Peyer's patch (tissue), 4 donors: ENCODE measurements at regions not wholly inside any gene's neighbourhood (a gene's known extent, or its start where the extent isn't known, plus 50 kb on each side); places are given as distances from the start of the nearest gene placed in this dataset.

ENCODE experiments used
- DNase-seq, 3 donors: peaks; one replicate each; pipeline ENCODE4 v3.0.0-alpha.2; 2017 to 2019
- H3K27ac ChIP-seq, 4 donors: fragments of 200-600 bp; sonication (generic); one replicate each; pipeline ENCODE4 v1.5.1; 2016 to 2019
- H3K27me3 ChIP-seq, 2 donors: fragments of 200-600 bp; sonication (generic); one replicate each; pipeline ENCODE4 v1.5.1; 2019
- H3K36me3 ChIP-seq, 3 donors: fragments of 200-600 bp; sonication (generic); one replicate each; pipeline ENCODE4 v1.5.1; 2016 to 2019
- H3K4me1 ChIP-seq, 4 donors: fragments of 200-600 bp; sonication (generic); one replicate each; pipeline ENCODE4 v1.5.1; 2016 to 2019
- H3K4me3 ChIP-seq, 4 donors: fragments of 200-600 bp; sonication (generic); 1 replicate in 3 of 4; 2 replicates in 1 of 4; pipeline ENCODE4 v1.5.1; 2016 to 2019; ENCODE audit warnings: mild to moderate bottlenecking in 1 of 4
- H3K9me3 ChIP-seq, 4 donors: fragments of 200-600 bp; sonication (generic); one replicate each; pipeline ENCODE4 v1.5.1; 2016 to 2019; ENCODE audit warnings: mild to moderate bottlenecking in 1 of 4
- CTCF ChIP-seq, 6 experiments: fragments of 450-650 bp in 4 of 6; fragments of 200-600 bp in 2 of 6; sonication (generic) in 1 of 6; IDR thresholded peaks; one replicate each; pipeline ENCODE4 v1.5.1; 2017 to 2019; ENCODE audit warnings: antibody characterized with exemption in 6 of 6, mild to moderate bottlenecking in 3 of 6, moderate library complexity in 1 of 6
- POLR2A ChIP-seq, 2 donors: fragments of 450-650 bp; IDR thresholded peaks; one replicate each; pipeline ENCODE4 v1.5.1; 2017; ENCODE audit warnings: antibody characterized with exemption in 2 of 2, mild to moderate bottlenecking in 2 of 2, moderate library complexity in 2 of 2

GRCh38 chr5:110094548-110094947 lies 404.8 kb downstream of the MAN2A1 start:
- H3K27me3 ChIP-seq, result no peaks in the 10 kb centered on the region
- no peak for DNase-seq

GRCh38 chr5:110096419-110096818 lies 406.7 kb downstream of the MAN2A1 start:
- no peak for DNase-seq
- Histone ChIP-seq H3K27ac (no peak overlapping the region), H3K9me3 (no peaks in the 10 kb centered on the region), H3K4me1 (no peaks in the 10 kb centered on the region), H3K36me3 (no peaks in the 10 kb centered on the region), H3K27me3 (no peaks in the 10 kb centered on the region), H3K4me3 (no peak overlapping the region)
- TF ChIP-seq CTCF (IDR thresholded peaks at IDR 0.05) (no peak), POLR2A (IDR thresholded peaks at IDR 0.05) (no peak)

More at GRCh38 chr5:110094548-110094947, 404.8 kb downstream of the MAN2A1 start:
- TF ChIP-seq POLR2A (IDR thresholded peaks at IDR 0.05), result no peak
- no peak for TF ChIP-seq CTCF (IDR thresholded peaks at IDR 0.05)
- Histone ChIP-seq H3K27ac (no peak overlapping the region), H3K36me3 (no peaks in the 10 kb centered on the region), H3K4me1 (no peaks in the 10 kb centered on the region), H3K4me3 (no peak overlapping the region), H3K9me3 (no peaks in the 10 kb centered on the region)

- TF ChIP-seq CTCF (IDR thresholded peaks at IDR 0.05) (no peak), POLR2A (IDR thresholded peaks at IDR 0.05) (no peak)
- Histone ChIP-seq H3K9me3 (no peaks in the 10 kb centered on the region), H3K4me3 (no peak overlapping the region), H3K4me1 (no peaks in the 10 kb centered on the region), H3K27me3 (no peaks in the 10 kb centered on the region), H3K36me3 (no peaks in the 10 kb centered on the region), H3K27ac (no peak overlapping the region)
- DNase-seq, result no peak
Observed at GRCh38 chr5:110099572-110099971, 409.8 kb downstream of the MAN2A1 start.

- no peak overlapping the region for H3K27ac ChIP-seq
- H3K36me3 ChIP-seq, result no peaks in the 10 kb centered on the region
- no peaks in the 10 kb centered on the region for H3K27me3 ChIP-seq
- DNase-seq, result no peak
- H3K4me1 ChIP-seq, result peaks cover 0 to 6% (median 0%) of the 10 kb centered on the region in 4 donors
- no peaks in the 10 kb centered on the region for H3K9me3 ChIP-seq
- no peak overlapping the region for H3K4me3 ChIP-seq
- TF ChIP-seq CTCF (IDR thresholded peaks at IDR 0.05), result no peak
- TF ChIP-seq POLR2A (IDR thresholded peaks at IDR 0.05), result no peak
Observed at GRCh38 chr5:110103081-110103480, 413.4 kb downstream of the MAN2A1 start.

- TF ChIP-seq CTCF (IDR thresholded peaks at IDR 0.05) (no peak), POLR2A (IDR thresholded peaks at IDR 0.05) (no peak)
- no peak for DNase-seq
- H3K9me3 ChIP-seq, result no peaks in the 10 kb centered on the region
- no peak overlapping the region for H3K27ac ChIP-seq
- H3K4me3 ChIP-seq, result no peak overlapping the region
- peaks cover 0 to 6% (median 0%) of the 10 kb centered on the region in 4 donors for H3K4me1 ChIP-seq
- no peaks in the 10 kb centered on the region for H3K36me3 ChIP-seq
- H3K27me3 ChIP-seq, result no peaks in the 10 kb centered on the region
Observed at GRCh38 chr5:110104060-110104725, 414.5 kb downstream of the MAN2A1 start.
